CD14-positive monocyte (primary cell): ENCODE measurements at regions not wholly inside any gene's neighbourhood (a gene's known extent, or its start where the extent isn't known, plus 50 kb on each side); places are given as distances from the start of the nearest gene placed in this dataset.

Experiments used
- DNase-seq, 3 donors: peaks; one replicate each; pipeline ENCODE4 v3.0.0-alpha.2; 2011 to 2022
- H2AFZ ChIP-seq: 2 replicates; pipeline ENCODE4 v1.6.0; 2012; ENCODE audit warnings: mild to moderate bottlenecking, low read depth, low read length, inconsistent platforms; ENCODE audit not compliant: insufficient read depth, poor library complexity, severe bottlenecking
- H3K27ac ChIP-seq, 2 donors: 1 replicate in 1 of 2; 2 replicates in 1 of 2; pipeline ENCODE4 v1.5.1; 2012 to 2013; ENCODE audit warnings: low read length in 2 of 2, control low read depth in 1 of 2, inconsistent platforms in 1 of 2, low read depth in 1 of 2, mild to moderate bottlenecking in 1 of 2
- H3K27me3 ChIP-seq, 2 donors: one replicate each; pipeline versions ENCODE4 v1.6.0 to v1.6.1; 2011 to 2013; ENCODE audit warnings: low read length in 2 of 2; ENCODE audit not compliant: control insufficient read depth in 2 of 2, insufficient read depth in 2 of 2
- H3K36me3 ChIP-seq, 2 donors: replicated peaks in 1 of 2; 1 replicate in 1 of 2; 2 replicates in 1 of 2; pipeline versions ENCODE4 v1.5.1 to v1.6.1; 2012 to 2013; ENCODE audit warnings: low read length in 2 of 2, control low read depth in 1 of 2, inconsistent platforms in 1 of 2, mild to moderate bottlenecking in 1 of 2; ENCODE audit not compliant: insufficient read depth in 2 of 2, control insufficient read depth in 1 of 2
- H3K4me1 ChIP-seq, 2 donors: 1 replicate in 1 of 2; 2 replicates in 1 of 2; pipeline versions ENCODE4 v1.5.1 to v1.6.1; 2012 to 2013; ENCODE audit warnings: low read length in 2 of 2, control low read depth in 1 of 2, inconsistent platforms in 1 of 2, mild to moderate bottlenecking in 1 of 2, moderate library complexity in 1 of 2; ENCODE audit not compliant: insufficient read depth in 2 of 2, control insufficient read depth in 1 of 2
- H3K4me2 ChIP-seq: replicated peaks from 2 replicates; pipeline ENCODE3; 2012; ENCODE audit warnings: low read length, moderate library complexity, mild to moderate bottlenecking; ENCODE audit not compliant: poor library complexity, severe bottlenecking; ENCODE audit errors: extremely low read depth
- H3K4me3 ChIP-seq, 3 experiments: fragments of 200-600 bp in 1 of 3; sonication (generic) in 1 of 3; replicated peaks in 1 of 3; 1 replicate in 2 of 3; 2 replicates in 1 of 3; pipeline ENCODE4 v1.5.1; 2011 to 2013; ENCODE audit warnings: low read length in 3 of 3, mild to moderate bottlenecking in 3 of 3, control low read depth in 2 of 3, low read depth in 2 of 3, inconsistent platforms in 1 of 3, moderate library complexity in 1 of 3
- H3K79me2 ChIP-seq: 2 replicates; pipeline ENCODE4 v1.6.0; 2012; ENCODE audit warnings: mild to moderate bottlenecking, control low read depth, inconsistent platforms, low read length, moderate library complexity; ENCODE audit not compliant: insufficient read depth
- H3K9ac ChIP-seq: 2 replicates; pipeline ENCODE4 v1.6.0; 2017; ENCODE audit warnings: low read length, mild to moderate bottlenecking; ENCODE audit not compliant: insufficient read depth, poor library complexity, severe bottlenecking
- H3K9me3 ChIP-seq, 2 donors: replicated peaks in 1 of 2; 1 replicate in 1 of 2; 2 replicates in 1 of 2; pipeline versions ENCODE4 v1.5.1 to v1.6.1; 2012 to 2013; ENCODE audit warnings: low read length in 2 of 2, control low read depth in 1 of 2; ENCODE audit not compliant: control insufficient read depth in 1 of 2, insufficient read depth in 1 of 2
- H4K20me1 ChIP-seq: 2 replicates; pipeline ENCODE4 v1.6.0; 2012; ENCODE audit warnings: mild to moderate bottlenecking, low read length, control low read depth, moderate library complexity; ENCODE audit not compliant: insufficient read depth
- H3K27ac Mint-ChIP-seq, 7 donors: one replicate each; pipeline ENCODE4 v1.8.0; 2020; ENCODE audit warnings: mild to moderate bottlenecking in 7 of 7, mixed read lengths in 7 of 7, moderate library complexity in 6 of 7, inconsistent platforms in 2 of 7
- H3K27me3 Mint-ChIP-seq, 3 donors: one replicate each; pipeline ENCODE4 v1.8.0; 2021 to 2022; ENCODE audit warnings: low read depth in 3 of 3, mild to moderate bottlenecking in 3 of 3, mixed read lengths in 3 of 3, moderate library complexity in 3 of 3, inconsistent platforms in 1 of 3
- H3K36me3 Mint-ChIP-seq, 2 donors: one replicate each; pipeline ENCODE4 v1.8.0; 2020; ENCODE audit warnings: mixed read lengths in 2 of 2, inconsistent platforms in 1 of 2, mild to moderate bottlenecking in 1 of 2
- H3K4me1 Mint-ChIP-seq: one replicate; pipeline ENCODE4 v1.8.0; 2020; ENCODE audit warnings: mild to moderate bottlenecking, mixed read lengths
- H3K4me3 Mint-ChIP-seq, 2 donors: one replicate each; pipeline ENCODE4 v1.8.0; 2020; ENCODE audit warnings: mild to moderate bottlenecking in 2 of 2, mixed read lengths in 2 of 2, moderate library complexity in 1 of 2
- H3K9me3 Mint-ChIP-seq, 7 donors: one replicate each; pipeline ENCODE4 v1.8.0; 2020 to 2022; ENCODE audit warnings: mixed read lengths in 7 of 7, mild to moderate bottlenecking in 6 of 7, moderate library complexity in 6 of 7, inconsistent platforms in 2 of 7
- WGBS: methylation state at CpG from one replicate; pipeline ENCODE4 v1.1.5; 2013; ENCODE audit warnings: missing lambda C conversion rate; ENCODE audit not compliant: insufficient coverage; 5-methylcytosine and 5-hydroxymethylcytosine counted together
- intact Hi-C, 2 donors: fragments of 100-400 bp; cut with micrococcal nuclease; formaldehyde crosslinking; loops; one replicate each; pipeline versions ENCODE4 v1.15.0 to v1.15.1; 2023
- TF ChIP-seq, protein P1 (sequence below): fragments of 200-600 bp; IDR thresholded peaks from one replicate; pipeline ENCODE4 v1.8.0; 2022; ENCODE audit warnings: antibody characterized with exemption, mild to moderate bottlenecking

DNA sequence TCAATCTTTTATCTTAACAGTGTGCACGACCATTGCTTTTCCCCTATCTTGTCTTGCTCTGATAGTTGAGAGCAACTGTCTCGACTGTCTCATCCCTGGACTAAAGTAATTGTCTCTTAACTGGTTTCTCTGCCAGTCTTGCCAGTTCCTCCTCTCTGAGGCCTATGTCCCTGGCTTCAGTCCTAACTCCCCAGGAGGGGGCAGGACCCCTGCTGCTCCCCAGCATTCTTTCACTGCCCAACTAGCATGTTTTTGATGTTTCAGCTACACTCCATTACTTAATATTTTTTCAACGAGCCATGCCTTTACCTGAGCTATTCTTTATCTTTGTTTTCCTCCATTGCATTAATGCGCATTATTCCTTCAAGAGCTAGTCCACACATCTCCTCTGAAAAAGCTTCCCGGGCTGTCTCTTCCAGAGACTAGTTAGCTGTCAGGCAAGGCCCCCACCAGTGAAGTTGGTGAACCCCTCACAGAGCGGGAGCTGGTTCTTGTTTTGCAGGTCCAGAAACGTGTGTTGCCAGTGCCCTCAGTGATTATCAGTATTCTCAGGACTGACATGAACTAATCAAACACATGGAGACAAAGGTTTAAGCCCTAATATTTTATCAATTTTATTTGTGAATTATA is 291.7 kb upstream of the KCNN2 start:
- peak overlapping the region in 1 of 7 donors; percentile 26 for H3K27ac Mint-ChIP-seq
- no peak overlapping the region for H3K27ac ChIP-seq
- TF ChIP-seq, protein P1, sequence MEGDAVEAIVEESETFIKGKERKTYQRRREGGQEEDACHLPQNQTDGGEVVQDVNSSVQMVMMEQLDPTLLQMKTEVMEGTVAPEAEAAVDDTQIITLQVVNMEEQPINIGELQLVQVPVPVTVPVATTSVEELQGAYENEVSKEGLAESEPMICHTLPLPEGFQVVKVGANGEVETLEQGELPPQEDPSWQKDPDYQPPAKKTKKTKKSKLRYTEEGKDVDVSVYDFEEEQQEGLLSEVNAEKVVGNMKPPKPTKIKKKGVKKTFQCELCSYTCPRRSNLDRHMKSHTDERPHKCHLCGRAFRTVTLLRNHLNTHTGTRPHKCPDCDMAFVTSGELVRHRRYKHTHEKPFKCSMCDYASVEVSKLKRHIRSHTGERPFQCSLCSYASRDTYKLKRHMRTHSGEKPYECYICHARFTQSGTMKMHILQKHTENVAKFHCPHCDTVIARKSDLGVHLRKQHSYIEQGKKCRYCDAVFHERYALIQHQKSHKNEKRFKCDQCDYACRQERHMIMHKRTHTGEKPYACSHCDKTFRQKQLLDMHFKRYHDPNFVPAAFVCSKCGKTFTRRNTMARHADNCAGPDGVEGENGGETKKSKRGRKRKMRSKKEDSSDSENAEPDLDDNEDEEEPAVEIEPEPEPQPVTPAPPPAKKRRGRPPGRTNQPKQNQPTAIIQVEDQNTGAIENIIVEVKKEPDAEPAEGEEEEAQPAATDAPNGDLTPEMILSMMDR: no peak

DNA sequence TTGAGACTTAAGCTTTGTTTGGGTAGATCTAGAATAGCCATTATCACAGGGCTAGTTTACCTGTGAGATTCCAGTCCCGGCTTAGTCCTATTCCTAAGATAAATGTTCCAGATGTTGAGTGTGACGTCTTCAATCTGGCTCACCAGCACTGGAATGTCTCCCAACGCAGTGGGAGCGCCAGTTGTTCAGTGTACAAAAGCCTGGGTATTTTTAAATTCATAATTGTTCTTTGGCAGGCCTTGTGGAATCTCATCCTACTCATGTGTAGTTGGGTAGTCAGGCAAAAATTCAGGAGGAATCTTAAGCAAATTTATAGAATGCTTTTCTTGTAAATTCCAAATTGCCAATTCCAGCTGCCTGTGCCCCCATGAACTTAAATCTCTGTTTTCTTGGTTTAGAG is 272.6 kb upstream of the KCNN2 start:
- Mint-ChIP-seq H3K27me3 (peaks cover 0 to 4% (median 0%) of the 10 kb centered on the region in 3 donors), H3K4me1 (no peaks in the 10 kb centered on the region), H3K9me3 (peaks cover 5 to 22% (median 17%) of the 10 kb centered on the region in 7 donors), H3K27ac (no peak overlapping the region), H3K4me3 (no peak overlapping the region), H3K36me3 (no peaks in the 10 kb centered on the region)
- Histone ChIP-seq H2AFZ (no peak overlapping the region), H4K20me1 (no peaks in the 10 kb centered on the region), H3K4me2 (no peak overlapping the region), H3K27me3 (no peaks in the 10 kb centered on the region), H3K4me1 (no peaks in the 10 kb centered on the region), H3K9me3 (peaks cover 14 to 15% of the 10 kb centered on the region in 2 donors), H3K79me2 (no peaks in the 10 kb centered on the region), H3K9ac (no peak overlapping the region), H3K27ac (no peak overlapping the region), H3K4me3 (no peak overlapping the region), H3K36me3 (no peaks in the 10 kb centered on the region)
- intact Hi-C loops: no loop called here
- WGBS: 61% methylated on average over 3 of the region's 4 CpGs
- TF ChIP-seq, protein P1: no peak
- DNase-seq: no peak

More for the DNA sequence above, 291.7 kb upstream of the KCNN2 start:
- Histone ChIP-seq H3K27me3 (no peaks in the 10 kb centered on the region), H3K36me3 (no peaks in the 10 kb centered on the region), H3K9ac (no peak overlapping the region), H2AFZ (no peak overlapping the region), H3K79me2 (no peaks in the 10 kb centered on the region), H4K20me1 (no peaks in the 10 kb centered on the region), H3K4me3 (no peak overlapping the region), H3K4me1 (no peaks in the 10 kb centered on the region), H3K9me3 (no peaks in the 10 kb centered on the region), H3K4me2 (no peak overlapping the region)
- intact Hi-C loops: no loop called here
- Mint-ChIP-seq H3K27me3 (no peaks in the 10 kb centered on the region), H3K36me3 (no peaks in the 10 kb centered on the region), H3K4me3 (no peak overlapping the region), H3K4me1 (no peaks in the 10 kb centered on the region), H3K9me3 (peaks cover 0 to 4% (median 0%) of the 10 kb centered on the region in 7 donors)
- no peak for DNase-seq
- WGBS: 87% methylated on average over 7 of the region's 7 CpGs
